Gastrocnemius medialis (tissue), 4 donors: ENCODE measurements at regions not wholly inside any gene's neighbourhood (a gene's known extent, or its start where the extent isn't known, plus 50 kb on each side); places are given as distances from the start of the nearest gene placed in this dataset.

Experiments
- POLR2A ChIP-seq, 2 donors: fragments of 450-650 bp; IDR thresholded peaks; one replicate each; pipeline ENCODE4 v1.6.1; 2017; ENCODE audit warnings: antibody characterized with exemption in 2 of 2, mild to moderate bottlenecking in 2 of 2, moderate library complexity in 2 of 2
- TF ChIP-seq, protein P1 (sequence below), 5 experiments: fragments of 450-650 bp in 3 of 5; fragments of 200-600 bp in 2 of 5; sonication (generic) in 2 of 5; IDR thresholded peaks in 4 of 5; conservative IDR thresholded peaks in 1 of 5; 1 replicate in 4 of 5; 2 replicates in 1 of 5; pipeline ENCODE4 v1.5.1; 2016 to 2019; ENCODE audit warnings: antibody characterized with exemption in 5 of 5, mild to moderate bottlenecking in 3 of 5, moderate library complexity in 3 of 5

DNA sequence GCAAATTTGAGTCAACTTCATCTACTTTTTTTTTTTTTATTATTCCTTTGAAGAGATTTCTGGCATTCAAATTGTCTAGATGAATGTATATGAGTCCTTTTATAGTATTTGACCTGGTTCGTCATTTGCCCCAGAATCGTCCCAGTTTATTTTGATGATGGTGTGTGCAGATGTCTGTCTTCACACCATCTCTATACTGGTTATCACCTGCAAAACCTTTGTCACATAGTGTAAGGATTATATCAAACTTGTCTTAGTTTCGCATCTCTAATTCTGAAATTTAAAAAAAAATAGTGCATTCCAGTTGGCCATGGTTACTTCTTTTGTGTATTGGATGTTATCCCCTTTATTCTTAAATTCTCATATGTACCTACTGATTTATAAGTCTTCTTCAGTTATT lies 70.5 kb upstream of the CD99 start:
- TF ChIP-seq, protein P1, sequence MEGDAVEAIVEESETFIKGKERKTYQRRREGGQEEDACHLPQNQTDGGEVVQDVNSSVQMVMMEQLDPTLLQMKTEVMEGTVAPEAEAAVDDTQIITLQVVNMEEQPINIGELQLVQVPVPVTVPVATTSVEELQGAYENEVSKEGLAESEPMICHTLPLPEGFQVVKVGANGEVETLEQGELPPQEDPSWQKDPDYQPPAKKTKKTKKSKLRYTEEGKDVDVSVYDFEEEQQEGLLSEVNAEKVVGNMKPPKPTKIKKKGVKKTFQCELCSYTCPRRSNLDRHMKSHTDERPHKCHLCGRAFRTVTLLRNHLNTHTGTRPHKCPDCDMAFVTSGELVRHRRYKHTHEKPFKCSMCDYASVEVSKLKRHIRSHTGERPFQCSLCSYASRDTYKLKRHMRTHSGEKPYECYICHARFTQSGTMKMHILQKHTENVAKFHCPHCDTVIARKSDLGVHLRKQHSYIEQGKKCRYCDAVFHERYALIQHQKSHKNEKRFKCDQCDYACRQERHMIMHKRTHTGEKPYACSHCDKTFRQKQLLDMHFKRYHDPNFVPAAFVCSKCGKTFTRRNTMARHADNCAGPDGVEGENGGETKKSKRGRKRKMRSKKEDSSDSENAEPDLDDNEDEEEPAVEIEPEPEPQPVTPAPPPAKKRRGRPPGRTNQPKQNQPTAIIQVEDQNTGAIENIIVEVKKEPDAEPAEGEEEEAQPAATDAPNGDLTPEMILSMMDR (IDR thresholded peaks at IDR 0.05 in 4 of 5, conservative IDR thresholded peaks at IDR 0.05 in 1 of 5), result no peak
- TF ChIP-seq POLR2A (IDR thresholded peaks at IDR 0.05), result no peak
